Smooth muscle cell (in vitro differentiated cells): ENCODE measurements at regions not wholly inside any gene's neighbourhood (a gene's known extent, or its start where the extent isn't known, plus 50 kb on each side); places are given as distances from the start of the nearest gene placed in this dataset.

Source experiments
- DNase-seq: peaks from one replicate; lab custom pipeline; 2025; ENCODE audit not compliant: unreplicated experiment; lab: John Stamatoyannopoulos, UW
- H2AFZ ChIP-seq: fragments of 200-600 bp; sonication (generic); 2 replicates; pipeline ENCODE4 v1.6.0; 2016; ENCODE audit warnings: antibody characterized with exemption, low read depth, mild to moderate bottlenecking
- H3F3A ChIP-seq: fragments of 200-600 bp; sonication (generic); 2 replicates; pipeline ENCODE4 v1.6.0; 2017; ENCODE audit warnings: antibody characterized with exemption, low read depth
- H3K27ac ChIP-seq: fragments of 200-600 bp; sonication (generic); 2 replicates; pipeline ENCODE4 v1.5.1; 2016; ENCODE audit warnings: low read depth, mild to moderate bottlenecking
- H3K27me3 ChIP-seq: fragments of 200-600 bp; sonication (generic); 2 replicates; pipeline ENCODE4 v1.6.1; 2016; ENCODE audit warnings: low read depth, mild to moderate bottlenecking
- H3K36me3 ChIP-seq: fragments of 200-600 bp; sonication (generic); 2 replicates; pipeline ENCODE4 v1.5.1; 2016; ENCODE audit warnings: low read depth
- H3K4me1 ChIP-seq: fragments of 200-600 bp; sonication (generic); 2 replicates; pipeline ENCODE4 v1.5.1; 2016; ENCODE audit warnings: low read depth
- H3K4me2 ChIP-seq: fragments of 200-600 bp; sonication (generic); 2 replicates; pipeline ENCODE4 v1.6.0; 2016; ENCODE audit warnings: mild to moderate bottlenecking
- H3K4me3 ChIP-seq: fragments of 200-600 bp; sonication (generic); 2 replicates; pipeline ENCODE4 v1.5.1; 2016; ENCODE audit warnings: mild to moderate bottlenecking
- H3K79me2 ChIP-seq: fragments of 200-600 bp; sonication (generic); 2 replicates; pipeline ENCODE4 v1.6.0; 2016; ENCODE audit warnings: low read depth, mild to moderate bottlenecking
- H3K9ac ChIP-seq: fragments of 200-600 bp; sonication (generic); 2 replicates; pipeline ENCODE4 v1.6.0; 2016; ENCODE audit warnings: low read depth
- H3K9me3 ChIP-seq: fragments of 200-600 bp; sonication (generic); replicated peaks from 2 replicates; pipeline ENCODE4 v1.5.1; 2016; ENCODE audit warnings: low read depth
- H4K20me1 ChIP-seq: fragments of 200-600 bp; sonication (generic); 2 replicates; pipeline ENCODE4 v1.6.0; 2016; ENCODE audit warnings: low read depth
- WGBS: methylation state at CpG from one replicate; pipeline ENCODE4 v1.1.7; 2016; ENCODE audit warnings: low lambda C conversion rate; 5-methylcytosine and 5-hydroxymethylcytosine counted together
- TF ChIP-seq, protein P1 (sequence below): fragments of 200-600 bp; sonication (generic); IDR thresholded peaks from 2 replicates; pipeline ENCODE4 v1.5.1; 2017; ENCODE audit warnings: borderline replicate concordance, mild to moderate bottlenecking, antibody characterized with exemption; ENCODE audit not compliant: insufficient read depth, poor library complexity, severe bottlenecking

DNA sequence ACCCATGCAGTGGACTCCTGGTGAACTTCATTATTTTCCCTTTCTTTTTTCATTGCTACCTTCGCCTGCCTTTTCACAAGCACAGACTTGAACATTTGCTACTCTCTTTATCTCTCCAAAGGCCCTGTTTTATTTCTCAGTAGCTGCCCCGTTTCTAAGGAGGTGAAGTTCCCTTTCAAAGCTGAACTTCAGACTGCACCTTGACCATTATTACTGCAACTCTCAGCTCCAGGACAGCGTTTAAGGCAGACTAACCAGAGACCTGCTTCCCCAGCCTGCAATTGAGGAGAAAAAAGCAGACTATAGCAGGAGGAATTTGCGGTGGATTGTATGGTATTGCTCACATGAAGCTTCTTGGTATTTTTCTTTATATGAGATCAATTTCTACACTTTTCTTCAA, 460.7 kb downstream of the CBLN4 start:
- Histone ChIP-seq H4K20me1 (no peaks in the 10 kb centered on the region), H3K4me2 (no peak overlapping the region), H3K9ac (no peak overlapping the region), H3K27ac (no peak overlapping the region), H3K4me1 (no peaks in the 10 kb centered on the region), H3K27me3 (no peaks in the 10 kb centered on the region), H2AFZ (no peak overlapping the region), H3F3A (no peaks in the 10 kb centered on the region), H3K36me3 (no peaks in the 10 kb centered on the region), H3K79me2 (no peaks in the 10 kb centered on the region), H3K4me3 (no peak overlapping the region), H3K9me3 (no peaks in the 10 kb centered on the region)
- 82% methylated on average over 4 of the region's 4 CpGs for WGBS
- TF ChIP-seq, protein P1, sequence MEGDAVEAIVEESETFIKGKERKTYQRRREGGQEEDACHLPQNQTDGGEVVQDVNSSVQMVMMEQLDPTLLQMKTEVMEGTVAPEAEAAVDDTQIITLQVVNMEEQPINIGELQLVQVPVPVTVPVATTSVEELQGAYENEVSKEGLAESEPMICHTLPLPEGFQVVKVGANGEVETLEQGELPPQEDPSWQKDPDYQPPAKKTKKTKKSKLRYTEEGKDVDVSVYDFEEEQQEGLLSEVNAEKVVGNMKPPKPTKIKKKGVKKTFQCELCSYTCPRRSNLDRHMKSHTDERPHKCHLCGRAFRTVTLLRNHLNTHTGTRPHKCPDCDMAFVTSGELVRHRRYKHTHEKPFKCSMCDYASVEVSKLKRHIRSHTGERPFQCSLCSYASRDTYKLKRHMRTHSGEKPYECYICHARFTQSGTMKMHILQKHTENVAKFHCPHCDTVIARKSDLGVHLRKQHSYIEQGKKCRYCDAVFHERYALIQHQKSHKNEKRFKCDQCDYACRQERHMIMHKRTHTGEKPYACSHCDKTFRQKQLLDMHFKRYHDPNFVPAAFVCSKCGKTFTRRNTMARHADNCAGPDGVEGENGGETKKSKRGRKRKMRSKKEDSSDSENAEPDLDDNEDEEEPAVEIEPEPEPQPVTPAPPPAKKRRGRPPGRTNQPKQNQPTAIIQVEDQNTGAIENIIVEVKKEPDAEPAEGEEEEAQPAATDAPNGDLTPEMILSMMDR, result no peak
- no peak for DNase-seq

DNA sequence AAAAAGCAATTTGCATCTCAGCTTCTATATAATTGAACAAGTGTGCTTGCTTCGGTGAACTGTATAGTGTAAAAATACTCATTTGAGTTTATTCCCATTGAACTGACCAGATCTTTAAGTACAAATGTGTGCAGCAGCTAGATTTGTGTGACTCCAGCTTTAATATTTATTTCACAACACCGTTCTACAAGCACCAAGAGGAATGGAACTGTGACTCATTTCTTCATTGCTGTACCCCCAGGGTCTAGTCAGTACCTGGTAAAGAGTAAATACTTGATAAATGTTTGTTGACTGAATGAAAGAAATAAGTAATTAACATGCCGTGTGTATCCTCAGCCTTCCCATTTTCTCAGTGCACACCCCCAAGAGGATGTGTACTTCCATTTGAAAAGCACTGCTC, 464.8 kb downstream of the CBLN4 start:
- 88% methylated on average over 3 of the region's 3 CpGs for WGBS
- H3K36me3 ChIP-seq, result no peaks in the 10 kb centered on the region
- no peak overlapping the region for H3K27ac ChIP-seq
- H3K9ac ChIP-seq, result no peak overlapping the region
- no peaks in the 10 kb centered on the region for H3K9me3 ChIP-seq
- no peak overlapping the region for H3K4me2 ChIP-seq
- TF ChIP-seq, protein P1, result no peak
- no peak overlapping the region for H3K4me3 ChIP-seq
- no peaks in the 10 kb centered on the region for H3K79me2 ChIP-seq
- H3K4me1 ChIP-seq, result no peaks in the 10 kb centered on the region
- H4K20me1 ChIP-seq, result no peaks in the 10 kb centered on the region
- no peak overlapping the region for H2AFZ ChIP-seq
- no peaks in the 10 kb centered on the region for H3F3A ChIP-seq
- no peak for DNase-seq
- no peaks in the 10 kb centered on the region for H3K27me3 ChIP-seq

DNA sequence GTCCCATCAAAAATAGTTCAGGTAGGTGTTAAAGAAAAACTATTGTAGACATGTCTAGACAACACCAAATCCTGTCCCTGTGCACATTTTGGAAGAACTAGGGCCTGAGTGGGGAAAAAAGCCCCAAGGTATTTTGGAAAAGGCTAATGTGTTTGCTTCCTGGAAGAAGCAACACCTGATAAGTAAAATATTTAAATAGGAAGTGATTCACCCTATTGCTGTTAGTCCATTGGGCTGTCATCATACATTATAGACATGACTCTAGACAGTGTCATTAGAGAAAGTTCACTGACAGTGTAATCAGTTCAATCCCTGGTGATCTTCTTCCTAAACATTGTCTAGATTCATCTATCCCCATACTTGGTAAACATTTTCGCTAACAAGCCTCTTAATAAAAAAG, 465.3 kb downstream of the CBLN4 start:
- TF ChIP-seq, protein P1, result no peak
- Histone ChIP-seq H3K27ac (no peak overlapping the region), H3F3A (no peaks in the 10 kb centered on the region), H3K9me3 (no peaks in the 10 kb centered on the region), H3K79me2 (no peaks in the 10 kb centered on the region), H3K4me3 (no peak overlapping the region), H3K27me3 (no peaks in the 10 kb centered on the region), H3K4me2 (no peak overlapping the region), H3K4me1 (no peaks in the 10 kb centered on the region), H2AFZ (no peak overlapping the region), H4K20me1 (no peaks in the 10 kb centered on the region), H3K36me3 (no peaks in the 10 kb centered on the region), H3K9ac (no peak overlapping the region)
- DNase-seq, result no peak
- 93% methylated on average over 1 of the region's 1 CpG for WGBS

DNA sequence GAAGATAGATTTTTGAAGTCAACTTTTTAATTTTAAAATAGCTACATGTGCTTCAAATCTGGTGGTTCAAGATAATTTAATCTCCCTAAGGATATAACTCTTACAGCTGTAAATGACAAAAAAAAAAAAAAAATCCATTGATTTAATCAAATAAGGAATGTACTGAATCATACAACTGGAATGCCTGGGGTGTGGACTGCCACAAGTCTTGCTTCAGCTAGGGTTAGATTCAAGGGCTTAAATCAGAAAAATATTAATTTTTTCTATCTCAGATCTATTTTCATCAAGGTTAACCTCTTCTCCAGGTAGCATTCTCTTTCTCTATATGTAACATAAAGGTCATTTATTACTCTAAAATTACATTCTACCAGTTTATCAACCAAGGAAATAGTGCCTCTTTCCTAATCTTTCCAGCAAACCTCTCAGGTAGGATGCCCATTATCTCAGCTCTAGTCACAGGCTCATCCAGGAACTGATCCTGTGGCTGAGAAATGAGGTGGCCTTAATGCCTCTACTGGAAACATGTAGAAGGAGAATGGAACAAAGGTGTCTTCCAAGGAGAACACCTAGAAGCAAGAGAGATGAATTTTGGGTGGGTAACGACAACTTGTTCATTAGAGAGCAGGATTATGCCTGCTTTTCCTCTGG, 466.9 kb downstream of the CBLN4 start:
- Histone ChIP-seq H3K4me3 (no peak overlapping the region), H3K27me3 (no peaks in the 10 kb centered on the region), H3K9me3 (no peaks in the 10 kb centered on the region), H3K79me2 (no peaks in the 10 kb centered on the region), H3K36me3 (no peaks in the 10 kb centered on the region), H3F3A (no peaks in the 10 kb centered on the region), H4K20me1 (no peaks in the 10 kb centered on the region), H2AFZ (no peak overlapping the region), H3K4me2 (no peak overlapping the region), H3K9ac (no peak overlapping the region), H3K27ac (no peak overlapping the region), H3K4me1 (no peaks in the 10 kb centered on the region)
- no peak for DNase-seq
- 79% methylated on average over 1 of the region's 1 CpG for WGBS
- TF ChIP-seq, protein P1, result no peak
